Heart left ventricle (tissue), 16 donors: ENCODE measurements at regions not wholly inside any gene's neighbourhood (a gene's known extent, or its start where the extent isn't known, plus 50 kb on each side); places are given as distances from the start of the nearest gene placed in this dataset.

Source experiments
- ATAC-seq, 4 donors: fragments of 200-7000 bp; cut with Tn5 transposase; one replicate each; pipeline ENCODE4 v1.9.1; 2020 to 2022; ENCODE audit warnings: moderate library complexity in 4 of 4, mild to moderate bottlenecking in 3 of 4, moderate number of reproducible peaks in 1 of 4
- DNase-seq, 5 donors: peaks; one replicate each; pipeline ENCODE4 v3.0.0-alpha.2; 2020
- H3K27ac ChIP-seq, 12 donors: fragments of 200-600 bp; sonication (generic) in 4 of 12; one replicate each; pipeline versions ENCODE4 v1.5.0 to v1.8.0; 2016 to 2022; ENCODE audit warnings: mild to moderate bottlenecking in 2 of 12
- H3K27me3 ChIP-seq, 9 donors: fragments of 200-600 bp; sonication (generic) in 2 of 9; one replicate each; pipeline versions ENCODE4 v1.5.1 to v1.8.0; 2016 to 2022; ENCODE audit warnings: mild to moderate bottlenecking in 3 of 9
- H3K36me3 ChIP-seq, 9 donors: fragments of 200-600 bp; sonication (generic) in 2 of 9; one replicate each; pipeline versions ENCODE4 v1.5.0 to v1.8.0; 2018 to 2022; ENCODE audit warnings: mild to moderate bottlenecking in 2 of 9
- H3K4me1 ChIP-seq, 12 donors: fragments of 200-600 bp; sonication (generic) in 4 of 12; one replicate each; pipeline versions ENCODE4 v1.5.0 to v1.8.0; 2016 to 2022; ENCODE audit warnings: mild to moderate bottlenecking in 3 of 12
- H3K4me3 ChIP-seq, 12 donors: fragments of 200-600 bp; sonication (generic) in 4 of 12; one replicate each; pipeline versions ENCODE4 v1.5.0 to v1.8.0; 2017 to 2022; ENCODE audit warnings: mild to moderate bottlenecking in 9 of 12, moderate library complexity in 4 of 12
- H3K9me3 ChIP-seq, 12 donors: fragments of 200-600 bp; sonication (generic) in 4 of 12; one replicate each; pipeline versions ENCODE4 v1.5.0 to v1.8.0; 2016 to 2022; ENCODE audit warnings: mild to moderate bottlenecking in 1 of 12
- POLR2A ChIP-seq, 2 donors: fragments of 450-650 bp; IDR thresholded peaks; one replicate each; pipeline ENCODE4 v1.6.1; 2017; ENCODE audit warnings: antibody characterized with exemption in 2 of 2, mild to moderate bottlenecking in 2 of 2, moderate library complexity in 2 of 2
- WGBS, 4 donors: extraction: QIAGEN DNeasy Blood & Tissue Kit in 2 of 4; methylation state at CpG; one replicate each; pipeline versions ENCODE4 v1.1.5 to v1.1.7; 2013 to 2018; 5-methylcytosine and 5-hydroxymethylcytosine counted together
- intact Hi-C, 10 donors: fragments of 100-400 bp; cut with DNase I; formaldehyde crosslinking; loops; one replicate each; pipeline versions ENCODE4 v1.11.1 to v1.14.2; 2022
- TF ChIP-seq, protein P1 (sequence below), 12 donors: fragments of 200-600 bp; sonication (generic) in 4 of 12; IDR thresholded peaks; one replicate each; pipeline versions ENCODE4 v1.5.0 to v1.8.0; 2018 to 2022; ENCODE audit warnings: antibody characterized with exemption in 12 of 12, mild to moderate bottlenecking in 5 of 12
- donor health status: ischemic (EF 13 %, LVEDD 7.1; RV severe dilation, severe dysfunction).
- donor health status: healthy with polysubstance abuse.
- donor health status: DM: no; HTN: yes; CAD: no.
- donor health status: DM: no; HTN: no; CAD: no.
- donor health status: ischemic (EF 25% LVEDD 6.9; RV normal size, moderate dysfunction).
- donor health status: ischemic (EF 25% LVEDD 5.7; RV mildly dilated, moderate dysfunction).
- donor health status: healthy.
- donor health status: DM: yes; HTN: yes; CAD: no.
- donor health status: ischemic (EF 35%, LVEDD 5.7; RV mildly dilated, moderate dysfunction).
- donor health status: nonischemic (EF 11% LVEDD 7.7; RV severe dilation, severe dysfunction).
- donor health status: DM: yes; HTN: yes; CAD: no.
- donor health status: PGD.
- donor health status: ischemic (EF 29% LVEDD 5.4; RV normal size, mild dysfunction).
- donor health status: nonischemic (EF 23%, LVEDD 6.1; RV moderate dilation, normal function).

DNA sequence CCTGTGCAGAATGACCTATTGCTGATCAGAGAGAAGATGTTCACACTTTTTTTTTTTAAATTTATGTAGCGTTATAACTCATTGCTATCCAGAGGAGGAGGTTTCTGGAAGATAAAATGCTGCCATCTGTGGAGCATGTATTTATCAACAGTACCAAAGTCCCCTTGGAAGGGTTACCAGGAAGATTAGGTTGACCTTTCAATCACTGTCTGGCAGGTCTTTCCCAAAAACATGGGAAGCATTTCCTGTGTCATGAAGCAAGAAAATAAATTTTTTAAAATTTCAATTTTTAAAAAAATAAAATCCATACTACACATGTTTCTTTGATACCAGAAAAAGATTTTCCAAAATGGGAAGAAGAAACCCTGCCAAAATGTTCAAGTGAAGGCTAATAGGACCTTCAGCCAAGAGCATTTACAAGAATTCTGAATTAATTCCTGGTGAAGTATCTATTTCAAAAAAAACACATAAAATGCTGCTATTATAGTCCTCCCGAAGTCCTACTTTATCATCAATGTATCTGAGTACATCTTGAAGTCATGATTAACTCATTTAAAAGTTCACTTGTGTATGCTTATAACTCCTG is 143.9 kb upstream of the RND3 start:
- intact Hi-C loops, result no loop called here
- H3K4me3 ChIP-seq, result no peak overlapping the region
- no peak for ATAC-seq
- H3K4me1 ChIP-seq, result peaks cover 0 to 3% (median 0%) of the 10 kb centered on the region in 12 donors
- DNase-seq, result no peak
- TF ChIP-seq, protein P1, sequence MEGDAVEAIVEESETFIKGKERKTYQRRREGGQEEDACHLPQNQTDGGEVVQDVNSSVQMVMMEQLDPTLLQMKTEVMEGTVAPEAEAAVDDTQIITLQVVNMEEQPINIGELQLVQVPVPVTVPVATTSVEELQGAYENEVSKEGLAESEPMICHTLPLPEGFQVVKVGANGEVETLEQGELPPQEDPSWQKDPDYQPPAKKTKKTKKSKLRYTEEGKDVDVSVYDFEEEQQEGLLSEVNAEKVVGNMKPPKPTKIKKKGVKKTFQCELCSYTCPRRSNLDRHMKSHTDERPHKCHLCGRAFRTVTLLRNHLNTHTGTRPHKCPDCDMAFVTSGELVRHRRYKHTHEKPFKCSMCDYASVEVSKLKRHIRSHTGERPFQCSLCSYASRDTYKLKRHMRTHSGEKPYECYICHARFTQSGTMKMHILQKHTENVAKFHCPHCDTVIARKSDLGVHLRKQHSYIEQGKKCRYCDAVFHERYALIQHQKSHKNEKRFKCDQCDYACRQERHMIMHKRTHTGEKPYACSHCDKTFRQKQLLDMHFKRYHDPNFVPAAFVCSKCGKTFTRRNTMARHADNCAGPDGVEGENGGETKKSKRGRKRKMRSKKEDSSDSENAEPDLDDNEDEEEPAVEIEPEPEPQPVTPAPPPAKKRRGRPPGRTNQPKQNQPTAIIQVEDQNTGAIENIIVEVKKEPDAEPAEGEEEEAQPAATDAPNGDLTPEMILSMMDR (IDR thresholded peaks at IDR 0.05), result no peak
- TF ChIP-seq POLR2A (IDR thresholded peaks at IDR 0.05), result no peak
- WGBS, 4 donors, result 49 to 67% (median 58%) methylated on average over 2 of the region's 2 CpGs
- no peak overlapping the region for H3K27ac ChIP-seq
- H3K36me3 ChIP-seq, result no peaks in the 10 kb centered on the region
- H3K9me3 ChIP-seq, result no peaks in the 10 kb centered on the region
- no peaks in the 10 kb centered on the region for H3K27me3 ChIP-seq

DNA sequence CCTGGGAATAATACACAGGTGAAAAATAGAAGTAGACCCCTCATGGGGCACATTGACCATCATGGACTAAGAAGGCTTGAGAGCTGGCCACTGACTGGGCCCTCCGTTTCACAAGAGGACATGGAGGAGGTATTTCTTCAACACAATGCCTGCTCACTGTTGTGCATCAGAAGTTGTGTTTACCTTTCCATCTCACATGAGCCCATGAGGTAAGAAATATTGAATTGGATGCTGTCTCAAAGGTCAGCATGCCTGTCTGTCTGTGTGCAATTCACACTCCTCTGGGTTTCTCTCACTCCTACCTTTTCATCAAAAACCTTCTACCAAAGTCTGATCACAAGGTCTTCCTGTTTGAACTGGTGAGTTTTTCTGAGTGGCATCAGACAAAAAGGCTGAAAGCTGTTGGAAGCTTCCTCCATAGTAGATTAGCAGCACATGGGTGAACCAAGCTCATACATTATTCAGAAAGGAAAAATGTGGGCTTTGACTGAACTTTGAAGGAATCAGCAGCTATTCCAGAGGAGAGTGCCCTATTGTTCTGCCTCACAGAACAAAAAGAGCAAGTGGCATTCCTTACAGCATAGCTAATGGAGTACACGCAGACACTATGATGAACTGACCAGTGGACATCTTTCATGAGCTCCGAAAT is 143.2 kb upstream of the RND3 start:
- no peak for ATAC-seq

DNA sequence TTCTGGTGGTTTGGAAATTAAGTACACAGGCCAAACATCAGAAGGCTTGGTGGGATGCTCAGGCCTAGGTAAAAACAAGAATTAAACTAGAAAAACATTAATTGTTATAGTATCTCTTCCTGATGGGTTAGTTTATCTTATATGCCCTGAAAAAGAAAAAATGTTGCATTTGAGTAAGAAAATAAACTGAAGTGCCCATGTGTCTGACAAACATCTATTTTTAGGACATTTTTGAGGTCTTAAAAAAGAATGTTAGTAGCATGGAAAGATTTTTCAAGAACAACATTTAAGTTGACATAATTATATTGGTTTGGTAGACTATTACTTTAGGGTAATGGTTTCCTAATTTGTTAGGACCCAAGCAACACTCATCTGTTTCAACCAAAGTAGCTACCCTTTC is 140.1 kb upstream of the RND3 start:
- H3K27me3 ChIP-seq, result no peaks in the 10 kb centered on the region
- no peaks in the 10 kb centered on the region for H3K36me3 ChIP-seq
- TF ChIP-seq, protein P1 (IDR thresholded peaks at IDR 0.05), result no peak
- TF ChIP-seq POLR2A (IDR thresholded peaks at IDR 0.05), result no peak
- ATAC-seq (no peak), DNase-seq (no peak)
- peaks cover 0 to 6% (median 0%) of the 10 kb centered on the region in 12 donors for H3K4me1 ChIP-seq
- H3K27ac ChIP-seq, result no peak overlapping the region
- H3K4me3 ChIP-seq, result no peak overlapping the region
- intact Hi-C loops, result loop anchor here in 1 of 10 donors (10.0 kb wide), 1 partner anchor 157 kb away; no protein-coding TSS in a partner anchor
- no peaks in the 10 kb centered on the region for H3K9me3 ChIP-seq

More for the DNA sequence above, 143.2 kb upstream of the RND3 start:
- Histone ChIP-seq H3K36me3 (no peaks in the 10 kb centered on the region), H3K4me1 (peaks cover 0 to 3% (median 0%) of the 10 kb centered on the region in 12 donors), H3K9me3 (no peaks in the 10 kb centered on the region), H3K27ac (no peak overlapping the region), H3K27me3 (no peaks in the 10 kb centered on the region), H3K4me3 (no peak overlapping the region)
- DNase-seq, result no peak
- 79 to 85% (median 81%) methylated on average over 3 of the region's 3 CpGs for WGBS, 4 donors
- intact Hi-C loops, result no loop called here
- TF ChIP-seq, protein P1 (IDR thresholded peaks at IDR 0.05), result no peak
- no peak for TF ChIP-seq POLR2A (IDR thresholded peaks at IDR 0.05)

DNA sequence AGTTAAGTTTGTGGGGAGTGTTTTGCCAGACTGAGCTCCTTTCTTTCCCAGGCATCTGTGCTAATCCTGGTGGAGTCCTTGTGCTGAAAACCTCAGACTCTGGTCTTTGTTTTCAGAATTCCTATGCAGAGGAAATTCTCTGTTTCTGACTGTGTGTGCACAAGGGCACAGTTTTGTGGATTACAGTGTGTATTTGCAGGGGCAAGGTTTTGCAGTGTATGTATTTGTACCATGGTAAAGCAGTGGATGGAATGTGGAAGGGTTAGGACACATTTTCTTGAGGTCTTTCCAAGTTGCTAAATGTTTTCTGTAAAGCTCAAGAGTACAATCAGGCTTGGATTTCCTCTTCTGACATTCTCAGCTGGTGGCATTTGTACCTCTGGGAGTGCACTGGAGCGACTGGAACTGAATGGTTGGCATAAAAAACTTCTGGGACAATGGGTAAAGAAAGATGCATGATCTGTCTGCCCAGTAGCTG is 139.5 kb upstream of the RND3 start:
- intact Hi-C loops, result loop anchor here in 1 of 10 donors (10.0 kb wide), 1 partner anchor 158 kb away; no protein-coding TSS in a partner anchor
- Histone ChIP-seq H3K4me1 (peaks cover 0 to 12% (median 3%) of the 10 kb centered on the region in 12 donors), H3K36me3 (no peaks in the 10 kb centered on the region), H3K27ac (no peak overlapping the region), H3K9me3 (no peaks in the 10 kb centered on the region), H3K27me3 (no peaks in the 10 kb centered on the region), H3K4me3 (no peak overlapping the region)
- DNase-seq (no peak), ATAC-seq (no peak)
- no peak for TF ChIP-seq POLR2A (IDR thresholded peaks at IDR 0.05)
- TF ChIP-seq, protein P1 (IDR thresholded peaks at IDR 0.05), result no peak
- WGBS, 4 donors, result 48 to 74% (median 56%) methylated on average over 1 of the region's 1 CpG
